Central memory CD8-positive, alpha-beta T cell (primary cell): ENCODE measurements at regions not wholly inside any gene's neighbourhood (a gene's known extent, or its start where the extent isn't known, plus 50 kb on each side); places are given as distances from the start of the nearest gene placed in this dataset.
"Not testable (repeated sequence)": the region's sequence is repeated elsewhere in the genome, so short reads cannot be mapped to it uniquely, and the experiment has no call there.

Experiments
- ATAC-seq: fragments of 150-1000 bp; cut with Tn5 transposase; replicated peaks from 2 replicates; pipeline ENCODE4 v1.10.0; 2022; ENCODE audit warnings: mild to moderate bottlenecking, moderate FRiP score, moderate number of reproducible peaks; ENCODE audit not compliant: poor library complexity, severe bottlenecking; ENCODE audit errors: extremely low read depth
- DNase-seq, 2 donors: peaks; one replicate each; pipeline ENCODE4 v3.0.0; 2021; ENCODE audit warnings: low spot score in 2 of 2
- H3K27ac Mint-ChIP-seq: one replicate; pipeline ENCODE4 v1.8.0; 2022; ENCODE audit warnings: low read depth, mild to moderate bottlenecking, moderate library complexity, mixed read lengths
- H3K27me3 Mint-ChIP-seq: one replicate; pipeline ENCODE4 v1.8.0; 2022; ENCODE audit warnings: mixed read lengths
- H3K36me3 Mint-ChIP-seq: one replicate; pipeline ENCODE4 v1.8.0; 2022; ENCODE audit warnings: mild to moderate bottlenecking, moderate library complexity, mixed read lengths; ENCODE audit not compliant: insufficient read depth
- H3K4me1 Mint-ChIP-seq: one replicate; pipeline ENCODE4 v1.8.0; 2022; ENCODE audit warnings: mixed read lengths
- H3K4me3 Mint-ChIP-seq: one replicate; pipeline ENCODE4 v1.8.0; 2022; ENCODE audit warnings: mild to moderate bottlenecking, moderate library complexity, mixed read lengths
- H3K9me3 Mint-ChIP-seq: one replicate; pipeline ENCODE4 v1.8.0; 2022; ENCODE audit warnings: mixed read lengths

GRCh38 chr6:163744256-163744925 lies 329.9 kb downstream of the QKI start:
- Mint-ChIP-seq H3K4me3 (no peak overlapping the region), H3K4me1 (peaks cover 6% of the 10 kb centered on the region), H3K36me3 (no peaks in the 10 kb centered on the region), H3K27ac (no peak overlapping the region), H3K27me3 (peaks cover 31% of the 10 kb centered on the region), H3K9me3 (no peaks in the 10 kb centered on the region)
- ATAC-seq (no peak), DNase-seq (no peak)

DNA sequence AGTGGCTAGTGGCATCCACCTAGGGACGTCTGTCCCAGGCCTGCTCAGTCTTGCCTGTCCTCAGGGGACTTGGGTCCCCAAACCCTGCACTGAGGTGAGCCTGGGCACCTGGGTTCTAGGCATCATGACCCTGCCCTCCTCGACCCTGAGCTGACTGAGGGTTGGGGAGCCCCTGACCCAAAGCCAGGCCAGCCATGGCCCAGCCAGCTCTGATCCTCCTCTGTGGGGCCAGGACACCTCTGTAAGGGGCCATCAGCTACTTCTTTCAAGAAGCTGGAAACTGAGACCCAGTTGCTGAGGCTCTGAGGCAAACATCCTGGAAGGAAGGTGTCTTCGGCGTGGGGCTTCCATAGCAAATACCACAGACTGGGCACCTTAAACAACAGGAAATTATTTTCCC lies 329.3 kb downstream of the QKI start:
- H3K9me3 Mint-ChIP-seq, result no peaks in the 10 kb centered on the region
- H3K27ac Mint-ChIP-seq, result no peak overlapping the region

DNA sequence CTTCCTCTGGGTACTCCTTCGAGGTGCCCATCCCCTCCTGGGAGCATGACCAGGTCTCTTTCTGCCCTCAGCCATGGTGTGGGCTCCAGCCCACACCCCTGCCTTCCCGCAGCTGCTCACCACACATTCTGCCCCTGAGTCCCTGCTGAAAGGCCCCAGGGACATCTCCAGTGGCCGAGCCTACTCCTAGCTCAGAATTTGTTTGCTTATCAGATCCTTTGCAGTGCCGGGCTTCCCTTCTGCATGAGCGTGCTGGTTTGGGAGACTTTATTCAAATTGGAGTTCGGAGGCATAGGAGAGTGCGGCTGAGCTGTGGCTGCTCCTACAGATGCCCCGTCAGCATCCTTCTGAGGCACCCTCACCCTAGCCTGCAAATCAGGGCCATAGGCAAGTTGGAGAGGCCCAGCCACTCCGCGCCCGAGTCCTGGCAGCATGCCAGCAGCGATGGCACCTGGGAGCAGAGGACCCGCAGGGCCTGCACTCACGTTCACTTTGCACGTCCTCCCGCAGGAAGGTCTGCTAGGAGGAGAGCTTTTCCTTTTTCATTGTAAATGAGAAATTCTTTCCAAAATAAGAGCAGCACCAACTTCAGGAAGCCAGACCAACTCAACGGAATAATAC lies 327.3 kb downstream of the QKI start:
- Mint-ChIP-seq H3K9me3 (no peaks in the 10 kb centered on the region), H3K27me3 (peaks cover 28% of the 10 kb centered on the region), H3K4me1 (no peaks in the 10 kb centered on the region), H3K4me3 (no peak overlapping the region), H3K27ac (no peak overlapping the region), H3K36me3 (no peaks in the 10 kb centered on the region)
- DNase-seq (no peak), ATAC-seq (no peak)

More for the DNA sequence above, 329.3 kb downstream of the QKI start:
- Mint-ChIP-seq H3K36me3 (no peaks in the 10 kb centered on the region), H3K4me3 (no peak overlapping the region), H3K4me1 (peaks cover under 1% of the 10 kb centered on the region), H3K27me3 (peaks cover 31% of the 10 kb centered on the region)
- ATAC-seq (no peak), DNase-seq (no peak)

DNA sequence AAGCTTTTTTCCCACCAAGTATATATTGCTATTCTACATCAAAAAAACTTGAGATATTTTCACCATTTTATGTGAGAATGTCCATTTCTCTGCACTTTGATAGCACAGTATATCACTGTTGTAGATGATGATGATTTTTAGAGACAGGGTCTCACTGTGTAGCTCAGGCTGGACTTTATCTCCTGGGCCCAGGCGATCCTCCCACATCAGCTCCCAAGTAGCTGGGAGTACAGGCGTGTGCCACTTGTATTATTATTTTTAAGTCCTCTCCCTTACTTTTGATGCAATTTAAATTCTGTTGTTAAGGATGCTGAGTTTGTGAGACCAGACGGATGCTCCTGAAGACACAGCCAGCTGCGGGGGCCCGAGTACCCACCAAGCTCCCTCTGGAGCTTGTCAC lies 326.8 kb downstream of the QKI start:
- H3K4me1 Mint-ChIP-seq, result no peaks in the 10 kb centered on the region
- no peak for DNase-seq

DNA sequence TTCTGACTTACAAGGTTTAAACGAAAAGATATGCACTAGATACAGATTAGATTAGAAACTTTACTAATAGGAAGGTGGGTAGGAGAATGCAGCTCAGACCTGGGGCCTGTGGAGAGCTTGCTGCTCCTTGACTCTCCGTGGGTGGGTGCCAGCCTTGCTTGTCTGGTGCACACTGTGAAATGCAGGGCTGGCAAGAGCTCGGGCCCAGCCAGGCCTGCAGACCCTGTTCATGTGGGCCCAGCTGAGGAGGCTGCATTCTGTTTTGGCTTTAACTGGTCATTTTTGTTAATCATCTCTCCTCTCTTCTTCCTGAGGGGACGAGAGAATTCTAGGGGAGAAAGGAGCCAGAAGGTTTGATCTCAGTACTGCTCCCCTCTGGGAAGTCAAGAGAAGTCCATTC lies 325.4 kb downstream of the QKI start:
- Mint-ChIP-seq H3K4me1 (no peaks in the 10 kb centered on the region), H3K36me3 (no peaks in the 10 kb centered on the region), H3K4me3 (no peak overlapping the region), H3K27me3 (peaks cover 9% of the 10 kb centered on the region), H3K9me3 (no peaks in the 10 kb centered on the region), H3K27ac (no peak overlapping the region)
- DNase-seq, result no peak
- no peak for ATAC-seq

More for the DNA sequence above, 326.8 kb downstream of the QKI start:
- H3K4me3 Mint-ChIP-seq, result no peak overlapping the region
- ATAC-seq, result no peak
- no peaks in the 10 kb centered on the region for H3K9me3 Mint-ChIP-seq
- H3K27me3 Mint-ChIP-seq, result peaks cover 22% of the 10 kb centered on the region
- no peak overlapping the region for H3K27ac Mint-ChIP-seq
- H3K36me3 Mint-ChIP-seq, result no peaks in the 10 kb centered on the region

GRCh38 chr6:163739408-163739725 lies 324.8 kb downstream of the QKI start:
- no peaks in the 10 kb centered on the region for H3K4me1 Mint-ChIP-seq
- no peak for DNase-seq
- H3K4me3 Mint-ChIP-seq, result no peak overlapping the region
- H3K27ac Mint-ChIP-seq, result no peak overlapping the region
- H3K9me3 Mint-ChIP-seq, result no peaks in the 10 kb centered on the region
- peaks cover 9% of the 10 kb centered on the region for H3K27me3 Mint-ChIP-seq
- H3K36me3 Mint-ChIP-seq, result no peaks in the 10 kb centered on the region
- ATAC-seq, result no peak

GRCh38 chr6:163738725-163739407 lies 324.3 kb downstream of the QKI start:
- H3K27ac Mint-ChIP-seq, result no peak overlapping the region
- H3K4me3 Mint-ChIP-seq, result no peak overlapping the region
- no peaks in the 10 kb centered on the region for H3K4me1 Mint-ChIP-seq
- DNase-seq (no peak), ATAC-seq (no peak)
- no peaks in the 10 kb centered on the region for H3K9me3 Mint-ChIP-seq
- H3K36me3 Mint-ChIP-seq, result no peaks in the 10 kb centered on the region
- peaks cover 9% of the 10 kb centered on the region for H3K27me3 Mint-ChIP-seq

DNA sequence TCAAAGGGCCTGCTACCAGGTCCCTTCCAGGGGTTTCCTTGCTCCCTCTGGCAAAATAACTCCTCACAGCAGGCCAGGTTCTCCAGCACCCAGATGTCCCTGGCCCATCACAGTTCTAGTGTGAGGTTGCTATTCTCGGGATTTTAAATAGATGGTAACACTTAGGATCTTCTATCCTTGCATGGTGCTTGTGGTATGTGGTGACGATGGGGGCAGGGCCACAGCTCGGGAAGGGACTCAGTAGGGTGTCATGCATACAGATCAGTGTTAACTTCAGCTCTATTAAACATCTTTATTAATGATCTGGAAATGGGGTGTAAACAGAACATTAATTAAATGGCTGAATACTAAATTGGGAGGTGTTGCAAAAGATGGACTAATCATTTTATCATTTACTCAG lies 323.8 kb downstream of the QKI start:
- no peak overlapping the region for H3K27ac Mint-ChIP-seq
- no peak overlapping the region for H3K4me3 Mint-ChIP-seq
- peaks cover 9% of the 10 kb centered on the region for H3K27me3 Mint-ChIP-seq
- H3K4me1 Mint-ChIP-seq, result no peaks in the 10 kb centered on the region
- ATAC-seq, result no peak
- H3K36me3 Mint-ChIP-seq, result no peaks in the 10 kb centered on the region
- DNase-seq, result no peak
- H3K9me3 Mint-ChIP-seq, result no peaks in the 10 kb centered on the region

- ATAC-seq, result no peak
- H3K36me3 Mint-ChIP-seq, result no peaks in the 10 kb centered on the region
- no peak overlapping the region for H3K27ac Mint-ChIP-seq
Observed at GRCh38 chr6:163735076-163735475, 320.6 kb downstream of the QKI start.

GRCh38 chr6:163733061-163733460 lies 318.5 kb downstream of the QKI start:
- DNase-seq, result no peak
- no peak overlapping the region for H3K4me3 Mint-ChIP-seq
- no peak overlapping the region for H3K27ac Mint-ChIP-seq

More at GRCh38 chr6:163735076-163735475, 320.6 kb downstream of the QKI start:
- no peak overlapping the region for H3K4me3 Mint-ChIP-seq
- no peak for DNase-seq
- H3K4me1 Mint-ChIP-seq, result no peaks in the 10 kb centered on the region
- H3K9me3 Mint-ChIP-seq, result no peaks in the 10 kb centered on the region
- no peaks in the 10 kb centered on the region for H3K27me3 Mint-ChIP-seq

DNA sequence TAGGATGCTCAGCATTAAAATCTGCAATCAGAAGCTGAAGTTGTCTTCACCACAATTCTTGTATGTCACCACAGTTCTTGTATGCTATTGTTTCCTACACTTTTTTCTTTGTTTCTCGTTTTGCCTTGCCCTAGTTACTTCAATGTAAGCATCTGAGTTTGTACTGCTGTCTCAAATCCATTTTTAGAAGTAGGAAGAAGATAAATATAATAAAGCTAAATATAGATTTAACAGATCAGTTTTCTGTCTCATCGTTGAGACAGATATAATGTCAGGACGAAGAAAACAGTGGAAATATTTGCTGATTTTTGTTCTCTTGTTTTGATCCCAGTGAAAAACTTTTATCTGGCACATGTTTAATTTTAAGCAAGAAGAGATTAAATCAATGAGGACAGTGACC lies 318.0 kb downstream of the QKI start:
- Mint-ChIP-seq H3K4me3 (no peak overlapping the region), H3K4me1 (no peaks in the 10 kb centered on the region), H3K36me3 (no peaks in the 10 kb centered on the region), H3K27ac (peak overlapping the region; percentile 10), H3K27me3 (peaks cover 11% of the 10 kb centered on the region), H3K9me3 (no peaks in the 10 kb centered on the region)
- no peak for DNase-seq
- ATAC-seq, result no peak

More at GRCh38 chr6:163733061-163733460, 318.5 kb downstream of the QKI start:
- H3K27me3 Mint-ChIP-seq, result peaks cover 11% of the 10 kb centered on the region
- no peaks in the 10 kb centered on the region for H3K4me1 Mint-ChIP-seq
- no peaks in the 10 kb centered on the region for H3K9me3 Mint-ChIP-seq
- no peak for ATAC-seq
- no peaks in the 10 kb centered on the region for H3K36me3 Mint-ChIP-seq

DNA sequence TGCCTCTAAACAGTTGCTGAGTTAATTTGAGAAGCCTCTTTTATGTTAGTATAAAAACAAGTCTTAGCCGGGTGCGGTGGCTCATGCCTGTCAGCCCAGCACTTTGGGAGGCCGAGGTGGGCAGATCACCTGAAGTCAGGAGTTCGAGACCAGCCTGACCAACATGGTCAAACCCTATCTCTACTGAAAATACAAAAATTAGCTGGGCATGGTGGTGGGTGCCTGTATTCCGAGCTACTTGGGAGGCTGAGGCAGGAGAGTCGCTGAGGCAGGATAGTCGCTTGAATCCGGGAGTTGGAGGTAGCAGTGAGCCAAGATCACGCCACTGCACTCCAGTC lies 317.5 kb downstream of the QKI start:
- not testable (repeated sequence) for H3K9me3 Mint-ChIP-seq, DNase-seq, H3K36me3 Mint-ChIP-seq, ATAC-seq, H3K4me3 Mint-ChIP-seq, H3K4me1 Mint-ChIP-seq
- Mint-ChIP-seq H3K27ac (peak overlapping the region; percentile 10), H3K27me3 (peaks cover 11% of the 10 kb centered on the region)
